ENCODE measurements at regions not wholly inside any gene's neighbourhood (a gene's known extent, or its start where the extent isn't known, plus 50 kb on each side); places are given as distances from the start of the nearest gene placed in this dataset.

DNA sequence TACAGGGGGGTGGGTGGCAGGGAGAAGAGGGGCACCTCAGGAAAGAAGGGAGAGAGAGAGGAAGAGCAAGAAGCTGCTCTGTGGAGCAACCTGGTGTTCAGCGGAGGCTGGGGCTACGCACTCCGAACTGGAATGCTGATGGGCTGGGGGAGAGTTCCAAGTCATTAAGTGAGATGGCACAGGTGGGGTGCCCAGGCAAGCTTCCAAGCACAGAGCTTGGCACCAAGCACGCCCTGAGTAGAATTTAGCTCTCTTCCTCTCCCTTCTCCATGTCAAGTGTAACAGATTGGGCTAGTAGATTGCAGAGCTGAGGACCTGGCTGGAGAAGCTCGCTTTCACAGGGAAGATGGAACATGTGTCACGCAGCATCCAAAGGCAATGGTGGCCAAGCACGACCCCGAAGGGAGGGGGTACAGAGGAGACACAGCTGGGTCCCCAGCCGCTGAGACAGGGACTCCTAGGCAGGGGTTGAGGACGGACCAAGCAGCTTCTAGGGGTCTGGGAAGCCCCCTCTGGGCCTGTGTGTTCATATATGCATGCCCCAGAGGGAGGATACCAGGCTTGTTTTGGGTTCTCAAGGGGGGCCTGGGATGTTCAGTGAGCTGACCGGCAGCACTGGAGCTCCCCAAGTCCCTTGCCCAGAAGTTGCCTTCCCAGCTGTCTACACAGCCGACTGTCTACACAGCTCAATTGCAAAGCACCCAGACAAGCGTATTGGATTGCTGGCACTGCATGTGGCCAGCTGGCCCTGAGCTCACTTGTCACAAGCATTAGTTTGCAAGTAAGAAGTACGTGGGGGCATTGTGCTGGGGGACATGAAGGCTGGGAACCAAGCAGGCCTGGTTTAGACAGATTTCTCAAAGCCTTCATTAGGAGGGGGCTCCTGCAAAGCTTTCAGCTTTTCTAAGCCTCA is 247.8 kb downstream of the ENGASE start:
- TF ChIP-seq CTCF (IDR thresholded peaks at IDR 0.05 in 2 of 3, conservative IDR thresholded peaks at IDR 0.05 in 1 of 3; ENCODE audit: borderline replicate concordance in 1 of 3, insufficient read depth in 1 of 3, low read depth in 2 of 3, low read length in 2 of 3) (no peak), CEBPB (IDR thresholded peaks at IDR 0.05; ENCODE audit: low read depth) (no peak), YY1 (IDR thresholded peaks at IDR 0.05; ENCODE audit: extremely low read depth, insufficient replicate concordance, low read depth, low read length) (no peak), JUND (IDR thresholded peaks at IDR 0.05) (no peak), EZH2 (IDR thresholded peaks at IDR 0.05) (no peak; the same call in 1 of the 2 replicates), ELF1 (IDR thresholded peaks at IDR 0.05; ENCODE audit: borderline replicate concordance, low read depth) (no peak)
- TF ChIP-seq, protein P1, sequence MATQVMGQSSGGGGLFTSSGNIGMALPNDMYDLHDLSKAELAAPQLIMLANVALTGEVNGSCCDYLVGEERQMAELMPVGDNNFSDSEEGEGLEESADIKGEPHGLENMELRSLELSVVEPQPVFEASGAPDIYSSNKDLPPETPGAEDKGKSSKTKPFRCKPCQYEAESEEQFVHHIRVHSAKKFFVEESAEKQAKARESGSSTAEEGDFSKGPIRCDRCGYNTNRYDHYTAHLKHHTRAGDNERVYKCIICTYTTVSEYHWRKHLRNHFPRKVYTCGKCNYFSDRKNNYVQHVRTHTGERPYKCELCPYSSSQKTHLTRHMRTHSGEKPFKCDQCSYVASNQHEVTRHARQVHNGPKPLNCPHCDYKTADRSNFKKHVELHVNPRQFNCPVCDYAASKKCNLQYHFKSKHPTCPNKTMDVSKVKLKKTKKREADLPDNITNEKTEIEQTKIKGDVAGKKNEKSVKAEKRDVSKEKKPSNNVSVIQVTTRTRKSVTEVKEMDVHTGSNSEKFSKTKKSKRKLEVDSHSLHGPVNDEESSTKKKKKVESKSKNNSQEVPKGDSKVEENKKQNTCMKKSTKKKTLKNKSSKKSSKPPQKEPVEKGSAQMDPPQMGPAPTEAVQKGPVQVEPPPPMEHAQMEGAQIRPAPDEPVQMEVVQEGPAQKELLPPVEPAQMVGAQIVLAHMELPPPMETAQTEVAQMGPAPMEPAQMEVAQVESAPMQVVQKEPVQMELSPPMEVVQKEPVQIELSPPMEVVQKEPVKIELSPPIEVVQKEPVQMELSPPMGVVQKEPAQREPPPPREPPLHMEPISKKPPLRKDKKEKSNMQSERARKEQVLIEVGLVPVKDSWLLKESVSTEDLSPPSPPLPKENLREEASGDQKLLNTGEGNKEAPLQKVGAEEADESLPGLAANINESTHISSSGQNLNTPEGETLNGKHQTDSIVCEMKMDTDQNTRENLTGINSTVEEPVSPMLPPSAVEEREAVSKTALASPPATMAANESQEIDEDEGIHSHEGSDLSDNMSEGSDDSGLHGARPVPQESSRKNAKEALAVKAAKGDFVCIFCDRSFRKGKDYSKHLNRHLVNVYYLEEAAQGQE (IDR thresholded peaks at IDR 0.05; ENCODE audit: low read depth): no peak
